ENCODE measurements at regions not wholly inside any gene's neighbourhood (a gene's known extent, or its start where the extent isn't known, plus 50 kb on each side); places are given as distances from the start of the nearest gene placed in this dataset.
"Not testable (repeated sequence)": the region's sequence is repeated elsewhere in the genome, so short reads cannot be mapped to it uniquely, and the experiment has no call there.

DNA sequence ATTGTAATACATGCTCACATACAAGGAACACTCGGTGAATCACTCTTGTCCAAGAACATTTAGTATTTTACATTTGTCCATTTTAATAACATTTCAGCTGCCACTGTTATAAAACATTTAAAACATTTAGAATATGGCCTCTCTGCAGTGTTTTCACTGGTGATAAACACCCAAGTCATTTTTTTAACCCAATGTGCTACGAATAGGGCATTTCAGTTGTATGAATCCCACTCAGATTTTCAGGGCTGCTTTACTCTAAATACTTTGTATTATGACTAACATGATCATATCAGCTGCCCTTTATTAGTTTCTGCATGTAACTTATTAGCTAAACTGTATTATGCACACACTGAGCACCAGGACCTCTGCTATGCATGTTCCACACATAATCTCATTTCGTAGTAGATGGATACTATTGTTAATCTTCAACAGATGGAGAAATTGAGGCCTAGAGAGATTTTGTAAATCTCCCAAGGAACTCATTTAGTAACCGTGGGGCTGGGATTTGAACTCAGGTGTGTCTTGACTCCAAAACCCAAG, 148.6 kb upstream of the CDIN1 start:
- no peak for DNase-seq

GRCh38 chr15:36432161-36432560, 147.3 kb upstream of the CDIN1 start:
- DNase-seq: no peak

GRCh38 chr15:36434177-36434576, 145.2 kb upstream of the CDIN1 start:
- no peak for DNase-seq

DNA sequence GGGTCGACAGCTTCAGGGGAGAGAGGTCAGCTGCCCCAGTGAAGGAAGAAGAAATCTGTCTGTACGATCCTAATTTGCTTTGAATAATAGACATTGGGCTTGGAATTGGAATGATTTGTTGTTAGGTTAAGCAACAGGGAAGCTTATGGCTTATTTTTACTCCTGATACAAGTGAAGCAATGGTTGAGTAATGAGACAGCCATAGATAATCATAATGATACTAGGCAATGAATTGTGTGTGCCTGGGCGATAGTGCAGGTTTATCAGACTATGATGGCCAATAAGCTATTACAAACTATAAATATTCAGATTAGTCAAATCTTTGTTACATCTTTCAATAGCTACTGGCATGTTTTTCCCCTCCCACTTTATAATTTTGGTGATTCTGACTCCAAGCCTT, 140.9 kb upstream of the CDIN1 start:
- no peak for DNase-seq

DNA sequence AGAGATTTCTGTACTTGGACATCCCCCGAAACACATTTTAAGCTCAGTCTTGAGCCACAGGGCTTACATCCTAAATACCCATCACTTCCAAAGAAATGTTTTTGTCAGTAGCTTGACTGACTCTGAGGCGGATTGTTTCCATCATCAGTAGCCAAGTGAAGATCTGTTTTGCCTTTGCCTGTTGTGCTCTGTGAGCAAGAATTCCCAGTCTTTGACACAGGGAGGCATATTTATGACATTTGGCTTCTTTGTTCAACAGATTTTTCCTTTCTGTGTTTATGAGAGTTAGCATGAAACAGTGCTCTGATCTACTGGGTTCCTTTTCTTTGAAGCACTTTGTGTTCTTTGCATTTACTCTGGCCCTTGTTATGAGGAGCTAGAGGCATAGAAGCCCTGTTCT, 132.1 kb upstream of the CDIN1 start:
- DNase-seq: no peak

DNA sequence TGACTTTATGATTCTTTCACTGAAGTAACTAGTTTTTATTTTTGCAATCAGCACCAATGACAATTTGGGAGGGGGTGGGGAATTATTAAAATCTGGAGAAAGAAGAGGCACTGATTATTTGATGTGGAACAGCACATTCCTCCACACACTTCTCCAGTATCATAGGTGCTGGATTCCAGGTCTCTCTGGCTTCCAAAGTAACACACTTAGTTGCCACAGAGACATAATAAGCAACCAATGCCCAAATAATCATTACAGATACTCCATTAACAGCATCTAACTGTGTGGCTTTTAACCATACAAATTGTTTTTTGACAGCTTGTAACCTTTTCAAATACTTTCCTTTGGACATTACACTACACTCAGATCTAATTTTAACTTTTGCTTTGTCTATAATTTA, 131.0 kb upstream of the CDIN1 start:
- DNase-seq: no peak

DNA sequence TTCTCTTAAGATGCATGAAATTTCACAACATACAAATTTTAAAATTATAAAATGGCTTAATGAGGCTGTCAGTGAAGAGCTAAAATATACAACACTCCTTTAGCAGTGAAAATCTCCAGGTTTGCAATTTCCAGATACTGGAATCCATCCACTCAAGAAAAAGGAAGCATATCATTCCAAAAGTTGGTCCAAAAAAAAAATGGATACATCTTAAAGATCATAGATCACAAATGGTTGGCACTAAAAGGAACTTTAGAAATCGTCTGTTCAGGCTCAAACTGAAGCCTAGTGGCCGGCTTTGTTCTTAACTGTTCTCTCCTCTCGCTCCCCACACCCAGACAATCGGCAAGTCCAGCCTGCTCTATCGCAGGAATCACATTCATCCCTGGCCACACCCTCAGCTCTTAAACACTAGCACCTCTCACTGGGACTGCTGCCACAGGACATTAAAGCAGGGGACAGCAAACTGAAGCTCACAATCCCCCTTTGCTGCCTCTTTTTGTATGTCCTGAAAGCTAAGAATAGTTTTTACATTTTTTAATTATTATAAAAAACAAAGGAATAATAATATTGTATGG, 130.3 kb upstream of the CDIN1 start:
- no peak for DNase-seq

GRCh38 chr15:36449662-36450145, 129.7 kb upstream of the CDIN1 start:
- no peak for DNase-seq

- not testable (repeated sequence) for DNase-seq
These were observed 125.2 kb upstream of the CDIN1 start for GRCh38 chr15:36454244-36454643.

DNA sequence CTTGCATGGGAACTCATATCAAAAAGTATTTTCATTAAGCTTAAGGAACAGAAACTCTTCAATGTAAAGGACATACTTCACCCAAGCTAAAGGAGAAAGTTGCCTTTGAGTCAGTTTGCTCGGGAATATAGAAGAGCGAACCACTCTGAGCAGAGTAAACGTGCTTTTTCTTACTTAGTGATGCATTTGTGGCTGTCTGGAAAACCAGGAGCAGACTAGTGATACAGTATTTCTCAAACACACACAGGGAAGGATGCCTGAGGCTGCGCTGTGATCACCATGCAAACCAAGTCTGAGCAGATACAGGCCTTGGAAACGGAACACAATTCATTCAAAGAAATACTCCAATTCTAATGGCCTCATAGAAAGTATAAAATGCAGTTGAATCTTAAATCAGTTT, 121.0 kb upstream of the CDIN1 start:
- DNase-seq: no peak

DNA sequence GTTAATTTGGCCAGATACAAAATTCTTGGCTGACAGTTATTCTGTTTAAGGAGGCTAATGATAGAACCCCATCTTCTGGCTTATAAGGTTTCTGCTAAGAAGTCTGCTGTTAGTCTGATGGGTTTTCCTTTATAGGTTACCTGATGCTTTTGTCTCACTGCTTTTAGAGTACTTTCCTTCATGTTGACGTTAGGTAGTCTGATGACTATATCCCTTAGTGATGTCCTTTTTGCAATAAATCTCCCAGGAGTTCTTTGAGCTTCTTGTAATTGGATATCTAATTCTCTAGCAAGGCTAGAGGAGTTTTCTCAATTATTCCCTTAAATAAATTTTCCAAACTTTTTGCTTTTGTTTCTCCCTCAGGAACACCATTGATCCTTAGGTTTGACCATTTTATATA, 114.1 kb upstream of the CDIN1 start:
- no peak for DNase-seq

DNA sequence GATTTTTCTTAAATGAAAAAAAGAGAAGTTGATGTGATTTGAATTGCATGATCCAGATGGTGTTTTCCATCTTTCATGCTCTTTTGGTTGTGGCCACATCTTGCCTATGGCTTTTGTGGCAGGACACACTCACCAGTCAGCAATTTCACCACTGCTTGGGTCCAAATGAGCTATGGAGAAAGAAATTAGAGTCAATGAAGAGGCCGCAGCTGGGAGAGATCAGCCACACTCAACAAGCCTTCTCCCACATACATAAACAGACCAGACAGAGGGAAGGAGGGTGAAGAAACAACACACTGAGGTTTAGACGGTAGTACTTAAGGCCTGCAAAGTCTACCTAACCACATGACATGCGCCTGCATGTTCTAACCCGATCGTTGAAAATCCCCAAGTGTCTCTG, 110.7 kb upstream of the CDIN1 start:
- DNase-seq: no peak

- DNase-seq: no peak
These were observed 110.0 kb upstream of the CDIN1 start for GRCh38 chr15:36469311-36469966.

DNA sequence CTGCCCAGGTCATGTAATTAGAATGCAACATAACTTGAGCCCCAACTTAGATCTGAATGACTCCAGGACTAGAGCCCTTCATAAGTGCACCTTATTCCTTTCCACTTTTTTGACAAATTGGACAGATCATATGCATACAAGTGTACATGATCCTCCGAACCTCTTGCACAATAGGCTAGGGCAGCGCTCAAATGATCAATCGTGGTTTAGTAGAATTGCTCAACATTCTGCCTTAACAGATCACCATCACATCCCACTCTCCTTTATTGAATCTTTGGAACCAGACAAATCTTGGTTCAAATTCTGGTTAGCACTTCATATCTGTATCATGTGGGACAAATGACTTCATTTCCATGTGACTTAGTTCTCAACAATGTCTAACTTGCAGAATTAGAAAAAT, 106.8 kb upstream of the CDIN1 start:
- no peak for DNase-seq

DNA sequence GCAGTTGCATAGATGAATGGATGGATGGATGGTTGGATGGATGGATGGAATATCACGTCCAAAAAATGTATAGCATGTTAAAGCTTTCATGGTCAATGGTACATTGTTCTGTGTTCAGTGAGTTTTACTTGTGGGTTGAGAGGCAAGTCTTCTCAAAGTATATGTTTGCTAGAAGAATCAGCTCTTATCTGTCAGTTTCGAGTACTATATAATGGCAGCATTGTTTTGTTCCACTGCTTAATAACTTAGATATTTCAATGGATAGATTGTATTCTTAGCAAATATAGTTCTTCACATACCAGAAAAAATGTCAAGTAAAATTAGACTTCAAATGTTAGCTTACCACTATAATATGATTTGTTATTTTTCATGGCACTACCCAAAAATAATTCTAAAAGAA, 100.9 kb upstream of the CDIN1 start:
- no peak for DNase-seq

DNA sequence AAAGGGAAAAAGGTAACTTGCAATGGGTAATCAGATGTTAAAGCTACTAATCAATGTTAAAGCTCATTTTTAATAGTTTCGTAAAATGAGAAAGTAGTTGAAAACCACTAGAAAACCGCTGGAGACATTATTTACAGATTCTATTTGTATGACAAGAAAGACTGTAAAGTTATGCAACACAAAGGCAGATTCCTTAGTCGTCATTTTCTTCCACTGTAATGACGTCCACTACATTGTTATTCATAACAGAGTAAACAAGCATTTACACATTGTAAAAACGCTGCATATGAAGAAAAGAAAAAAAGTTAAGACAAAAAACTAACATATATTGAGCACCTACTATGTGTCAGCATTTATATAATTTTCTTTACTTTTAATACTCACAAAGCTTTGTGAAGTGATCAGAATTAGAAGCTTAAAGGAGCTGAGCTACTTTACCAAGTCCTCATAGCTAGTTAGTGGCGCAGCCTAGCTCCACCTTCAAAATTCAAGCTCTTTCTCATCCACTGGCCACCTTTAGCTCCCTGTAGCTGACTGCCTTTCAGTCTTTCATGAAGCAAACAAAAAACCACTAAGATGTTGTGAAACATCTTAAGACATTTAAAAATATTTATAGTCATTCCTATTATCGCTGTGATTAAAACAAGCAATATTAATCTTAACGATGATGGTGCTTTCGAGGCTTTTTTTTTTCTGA, 100.1 kb upstream of the CDIN1 start:
- no peak for DNase-seq

GRCh38 chr15:36481156-36481555, 98.3 kb upstream of the CDIN1 start:
- no peak for DNase-seq

DNA sequence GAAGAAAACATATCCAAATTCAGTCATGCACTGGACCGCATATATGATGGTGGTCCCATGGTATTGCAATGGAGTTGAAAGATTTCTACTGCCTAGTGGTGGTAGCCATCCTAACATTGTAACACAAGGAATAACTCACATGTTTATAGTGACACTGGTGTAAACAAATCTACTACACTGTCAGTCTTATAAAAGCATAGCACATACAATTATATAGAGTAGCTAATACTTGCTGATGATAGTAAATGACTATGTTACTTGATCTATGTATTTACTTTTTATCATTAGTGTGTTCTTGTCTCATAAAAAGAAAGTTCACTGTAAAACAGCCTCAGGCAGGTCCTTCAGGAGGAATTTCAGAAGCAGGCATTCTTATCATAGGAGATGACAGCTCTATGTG, 96.0 kb upstream of the CDIN1 start:
- no peak for DNase-seq

GRCh38 chr15:36484038-36484778, 95.2 kb upstream of the CDIN1 start:
- no peak for DNase-seq

GRCh38 chr15:36491912-36492311, 87.5 kb upstream of the CDIN1 start:
- DNase-seq: no peak

DNA sequence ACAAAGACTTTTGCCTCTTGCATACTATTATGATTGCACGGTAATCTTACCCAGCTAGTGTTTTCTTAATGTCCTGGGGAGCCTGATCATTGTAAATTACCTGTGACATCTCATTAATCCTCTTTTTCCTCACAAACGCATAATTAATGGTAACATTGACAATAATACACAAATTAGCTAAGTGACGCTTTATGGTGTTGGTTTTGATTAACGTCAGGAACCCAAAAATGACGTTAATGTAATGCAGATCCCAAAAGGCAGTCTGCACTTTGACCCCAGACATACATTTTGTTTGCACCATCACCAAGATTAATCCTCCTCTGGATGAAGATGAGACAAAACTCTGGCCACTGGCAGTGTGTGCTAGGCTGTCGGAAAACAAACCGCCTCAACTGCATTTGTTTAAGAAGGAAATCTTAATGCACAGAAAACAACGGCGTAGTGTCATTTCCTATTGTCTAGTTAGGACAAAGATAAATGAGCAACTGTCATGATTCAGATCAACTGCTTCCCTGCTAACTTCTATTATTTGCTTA, 83.9 kb upstream of the CDIN1 start:
- DNase-seq: no peak

DNA sequence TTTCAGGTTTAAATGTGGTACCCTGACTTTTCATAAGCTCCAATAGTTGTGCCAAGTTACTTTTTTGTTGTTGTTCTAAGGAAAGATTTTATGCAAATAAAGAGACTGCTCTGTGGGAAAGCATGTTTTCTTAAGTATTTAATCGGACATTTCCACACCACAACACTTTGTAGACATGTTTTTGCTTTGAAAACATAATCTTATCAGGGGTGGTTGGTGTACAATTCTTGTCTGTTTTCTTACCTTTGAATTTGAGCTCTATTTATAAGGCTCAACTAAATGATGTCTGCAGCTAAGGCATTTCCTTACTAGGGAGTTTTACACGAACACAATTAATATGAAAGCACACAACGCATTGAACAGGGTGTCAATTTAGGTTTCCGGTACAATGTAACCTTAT, 81.5 kb upstream of the CDIN1 start:
- DNase-seq: no peak

DNA sequence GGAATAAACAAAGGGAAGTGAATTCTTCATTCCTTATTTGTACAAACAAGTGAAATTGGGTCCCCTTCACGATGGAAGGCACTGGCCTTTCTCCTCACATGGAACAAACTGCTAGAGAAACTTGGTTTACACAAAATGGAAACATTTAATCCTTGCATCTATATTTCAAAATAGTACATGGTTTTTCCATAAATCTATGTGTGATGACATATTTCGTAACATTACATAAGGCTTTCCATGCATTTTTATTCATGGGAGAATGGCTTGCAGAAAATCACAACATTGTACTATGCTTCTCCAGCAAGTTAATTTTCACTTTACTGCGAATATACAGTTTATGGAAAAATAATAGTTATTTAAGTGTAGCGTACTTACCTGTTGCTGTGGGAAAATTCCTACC, 81.0 kb upstream of the CDIN1 start:
- no peak for DNase-seq

All from GOT3 (cell line).